ENCODE measurements at regions not wholly inside any gene's neighbourhood (a gene's known extent, or its start where the extent isn't known, plus 50 kb on each side); places are given as distances from the start of the nearest gene placed in this dataset.

DNA sequence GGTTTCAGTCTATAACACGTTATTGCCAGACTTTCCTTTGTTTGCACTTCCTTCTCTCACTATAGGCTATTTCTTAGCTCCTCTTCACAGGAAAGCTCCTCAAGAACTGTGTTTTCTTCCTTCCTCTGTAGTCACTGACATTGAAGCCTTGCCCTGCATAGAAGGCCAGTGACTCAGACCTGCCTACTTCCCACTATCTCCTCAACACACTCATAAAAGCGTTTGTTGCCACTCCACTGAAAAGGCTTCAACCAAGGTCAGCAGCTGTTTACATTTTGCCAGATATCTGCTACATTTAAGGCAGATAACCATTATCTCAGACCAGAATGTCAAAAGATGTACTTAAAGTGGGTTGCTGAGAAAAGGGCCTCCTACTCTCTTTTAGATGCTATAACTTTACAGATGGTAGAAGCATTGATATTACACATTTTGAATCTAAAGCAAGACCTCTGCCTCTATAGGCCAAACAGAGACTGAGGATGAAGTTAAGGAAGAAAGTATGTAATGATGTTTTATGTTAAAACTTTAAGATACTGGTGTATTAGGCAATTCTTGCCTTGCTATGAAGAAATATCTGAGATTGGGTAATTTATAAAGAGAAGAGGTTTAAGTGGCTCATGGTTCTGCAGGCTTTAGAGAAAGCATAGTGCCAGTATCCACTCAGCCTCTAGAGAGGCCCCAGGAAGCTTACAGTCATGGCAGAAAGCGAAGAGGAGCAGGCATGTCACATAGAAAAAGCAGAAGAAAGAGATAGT, 233.3 kb upstream of the FLRT2 start:
- Mint-ChIP-seq H3K4me1 (no peaks in the 10 kb centered on the region), H3K36me3 (no peaks in the 10 kb centered on the region), H3K4me3 (no peak overlapping the region), H3K9me3 (peaks cover 11 to 23% (median 12%) of the 10 kb centered on the region in 3 donors), H3K27ac (no peak overlapping the region), H3K27me3 (no peaks in the 10 kb centered on the region)
- ChIA-PET POLR2A (no interaction called here), CTCF (no interaction called here)
- no peak for ATAC-seq (replicated peaks in 1 of 4)
- no peaks in the 10 kb centered on the region for H3K4me1 ChIP-seq (ENCODE audit: control insufficient read depth in 1 of 2, extremely low read depth in 1 of 2, insufficient read depth in 2 of 2, low read length in 2 of 2)
- H3K36me3 ChIP-seq (ENCODE audit: control insufficient read depth in 2 of 2, extremely low read depth in 1 of 2, insufficient read depth in 1 of 2, low read length in 1 of 2): no peaks in the 10 kb centered on the region
- no peak for DNase-seq
- H3K9me3 ChIP-seq: no peaks in the 10 kb centered on the region
- 70% methylated on average over 2 of the region's 3 CpGs for WGBS (ENCODE audit: insufficient coverage)
- H3K27me3 ChIP-seq (replicated peaks in 1 of 2; ENCODE audit: control insufficient read depth in 2 of 2, extremely low read depth in 1 of 2, insufficient read depth in 2 of 2, low read length in 1 of 2): no peaks in the 10 kb centered on the region
- no peak overlapping the region for H3K27ac ChIP-seq (ENCODE audit: low read length)
- no peak overlapping the region for H3K4me3 ChIP-seq (ENCODE audit: control insufficient read depth in 1 of 2, extremely low read depth in 1 of 2, low read length in 1 of 2)

DNA sequence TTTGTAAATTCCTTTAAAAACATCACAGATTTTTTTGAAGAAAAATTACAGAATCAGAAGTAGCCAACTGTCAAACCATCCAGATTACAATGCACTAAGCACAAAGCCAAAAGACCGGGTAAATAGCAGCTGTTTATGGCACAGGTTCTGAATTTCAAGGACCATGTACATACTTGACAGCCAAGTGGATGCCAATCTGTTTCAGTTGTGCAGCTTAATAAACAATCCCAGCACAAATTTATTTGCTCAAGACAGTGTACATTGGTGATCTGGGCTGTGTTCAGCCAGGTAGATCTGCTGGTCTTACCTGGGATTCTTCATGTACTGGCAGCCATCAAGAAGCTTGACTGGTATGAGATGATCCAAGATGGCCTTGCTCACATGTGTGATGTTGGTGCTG, 229.8 kb upstream of the FLRT2 start:
- H3K4me1 Mint-ChIP-seq: no peaks in the 10 kb centered on the region
- POLR2A ChIA-PET: no interaction called here
- no peak overlapping the region for H3K4me3 Mint-ChIP-seq
- H3K27me3 Mint-ChIP-seq: no peaks in the 10 kb centered on the region
- H3K4me3 ChIP-seq (ENCODE audit: control insufficient read depth in 1 of 2, extremely low read depth in 1 of 2, low read length in 1 of 2): no peak overlapping the region
- CTCF ChIA-PET: no interaction called here
- H3K9me3 Mint-ChIP-seq: peaks cover 11 to 18% (median 12%) of the 10 kb centered on the region in 3 donors
- ATAC-seq (replicated peaks in 1 of 4): no peak
- H3K27ac Mint-ChIP-seq: no peak overlapping the region
- H3K36me3 Mint-ChIP-seq: no peaks in the 10 kb centered on the region
- 67% methylated on average over 1 of the region's 1 CpG for WGBS (ENCODE audit: insufficient coverage)
- no peaks in the 10 kb centered on the region for H3K4me1 ChIP-seq (ENCODE audit: control insufficient read depth in 1 of 2, extremely low read depth in 1 of 2, insufficient read depth in 2 of 2, low read length in 2 of 2)
- no peaks in the 10 kb centered on the region for H3K9me3 ChIP-seq
- no peaks in the 10 kb centered on the region for H3K36me3 ChIP-seq (ENCODE audit: control insufficient read depth in 2 of 2, extremely low read depth in 1 of 2, insufficient read depth in 1 of 2, low read length in 1 of 2)
- no peak for DNase-seq
- no peak overlapping the region for H3K27ac ChIP-seq (ENCODE audit: low read length)
- H3K27me3 ChIP-seq (replicated peaks in 1 of 2; ENCODE audit: control insufficient read depth in 2 of 2, extremely low read depth in 1 of 2, insufficient read depth in 2 of 2, low read length in 1 of 2): no peaks in the 10 kb centered on the region

DNA sequence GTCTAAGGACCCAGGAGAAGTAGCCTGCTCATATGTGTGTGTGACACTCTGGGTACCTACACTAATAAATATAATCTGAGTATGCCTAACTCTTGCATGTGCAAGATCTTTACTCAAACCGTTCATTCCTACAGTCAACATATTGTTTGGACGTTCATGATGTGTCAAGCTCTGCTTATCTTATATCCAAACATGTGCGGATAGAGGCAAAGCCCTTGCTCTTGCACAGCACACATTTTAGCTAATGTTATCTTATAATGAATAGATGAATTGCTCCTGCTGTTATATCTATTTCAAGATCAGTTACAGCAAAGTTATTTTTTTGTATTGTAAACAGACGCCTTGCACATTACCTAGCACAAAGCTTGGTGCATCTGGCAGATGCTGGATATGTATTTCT, 228.4 kb upstream of the FLRT2 start:
- no peaks in the 10 kb centered on the region for H3K9me3 ChIP-seq
- Mint-ChIP-seq H3K27ac (no peak overlapping the region), H3K9me3 (peaks cover 9 to 16% (median 10%) of the 10 kb centered on the region in 3 donors), H3K4me3 (no peak overlapping the region), H3K27me3 (no peaks in the 10 kb centered on the region), H3K36me3 (no peaks in the 10 kb centered on the region), H3K4me1 (no peaks in the 10 kb centered on the region)
- WGBS (ENCODE audit: insufficient coverage): no CpG with 5 or more reads among the region's 4 CpGs
- POLR2A ChIA-PET: no interaction called here
- no peak for DNase-seq
- no peaks in the 10 kb centered on the region for H3K36me3 ChIP-seq (ENCODE audit: control insufficient read depth in 2 of 2, extremely low read depth in 1 of 2, insufficient read depth in 1 of 2, low read length in 1 of 2)
- H3K4me3 ChIP-seq (ENCODE audit: control insufficient read depth in 1 of 2, extremely low read depth in 1 of 2, low read length in 1 of 2): no peak overlapping the region
- CTCF ChIA-PET: no interaction called here
- no peak for ATAC-seq (replicated peaks in 1 of 4)
- no peaks in the 10 kb centered on the region for H3K4me1 ChIP-seq (ENCODE audit: control insufficient read depth in 1 of 2, extremely low read depth in 1 of 2, insufficient read depth in 2 of 2, low read length in 2 of 2)
- H3K27ac ChIP-seq (ENCODE audit: low read length): no peak overlapping the region
- no peaks in the 10 kb centered on the region for H3K27me3 ChIP-seq (replicated peaks in 1 of 2; ENCODE audit: control insufficient read depth in 2 of 2, extremely low read depth in 1 of 2, insufficient read depth in 2 of 2, low read length in 1 of 2)

DNA sequence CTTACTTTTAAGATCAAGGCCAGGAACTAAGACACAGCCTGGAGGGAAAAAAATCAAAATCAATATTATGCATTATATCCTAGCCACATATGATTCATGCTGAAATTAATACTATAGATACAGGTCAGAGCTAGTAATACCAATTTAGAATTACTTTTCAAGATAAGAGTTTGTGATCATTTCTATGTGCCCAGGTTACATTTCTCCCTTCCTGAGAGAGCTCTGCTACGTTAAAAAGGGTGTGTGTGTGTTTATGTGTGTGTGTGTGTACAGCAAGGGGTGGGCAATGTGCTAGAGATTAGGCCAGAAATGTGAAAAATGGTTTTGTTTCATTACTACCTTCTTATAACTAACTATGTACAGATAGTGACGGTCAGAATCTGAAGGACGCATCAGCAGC, 223.9 kb upstream of the FLRT2 start:
- no CpG with 5 or more reads among the region's 3 CpGs for WGBS (ENCODE audit: insufficient coverage)
- DNase-seq (no peak), ATAC-seq (replicated peaks in 1 of 4) (no peak)
- CTCF ChIA-PET: no interaction called here
- no peak overlapping the region for H3K27ac Mint-ChIP-seq
- H3K9me3 Mint-ChIP-seq: peaks cover 0 to 7% (median 3%) of the 10 kb centered on the region in 3 donors
- no peak overlapping the region for H3K4me3 ChIP-seq (ENCODE audit: control insufficient read depth in 1 of 2, extremely low read depth in 1 of 2, low read length in 1 of 2)
- POLR2A ChIA-PET: no interaction called here
- no peaks in the 10 kb centered on the region for H3K36me3 Mint-ChIP-seq
- H3K27ac ChIP-seq (ENCODE audit: low read length): no peak overlapping the region
- no peaks in the 10 kb centered on the region for H3K9me3 ChIP-seq
- H3K4me1 Mint-ChIP-seq: no peaks in the 10 kb centered on the region
- no peaks in the 10 kb centered on the region for H3K36me3 ChIP-seq (ENCODE audit: control insufficient read depth in 2 of 2, extremely low read depth in 1 of 2, insufficient read depth in 1 of 2, low read length in 1 of 2)
- no peak overlapping the region for H3K4me3 Mint-ChIP-seq
- no peaks in the 10 kb centered on the region for H3K27me3 Mint-ChIP-seq
- H3K4me1 ChIP-seq (ENCODE audit: control insufficient read depth in 1 of 2, extremely low read depth in 1 of 2, insufficient read depth in 2 of 2, low read length in 2 of 2): no peaks in the 10 kb centered on the region
- no peaks in the 10 kb centered on the region for H3K27me3 ChIP-seq (replicated peaks in 1 of 2; ENCODE audit: control insufficient read depth in 2 of 2, extremely low read depth in 1 of 2, insufficient read depth in 2 of 2, low read length in 1 of 2)

DNA sequence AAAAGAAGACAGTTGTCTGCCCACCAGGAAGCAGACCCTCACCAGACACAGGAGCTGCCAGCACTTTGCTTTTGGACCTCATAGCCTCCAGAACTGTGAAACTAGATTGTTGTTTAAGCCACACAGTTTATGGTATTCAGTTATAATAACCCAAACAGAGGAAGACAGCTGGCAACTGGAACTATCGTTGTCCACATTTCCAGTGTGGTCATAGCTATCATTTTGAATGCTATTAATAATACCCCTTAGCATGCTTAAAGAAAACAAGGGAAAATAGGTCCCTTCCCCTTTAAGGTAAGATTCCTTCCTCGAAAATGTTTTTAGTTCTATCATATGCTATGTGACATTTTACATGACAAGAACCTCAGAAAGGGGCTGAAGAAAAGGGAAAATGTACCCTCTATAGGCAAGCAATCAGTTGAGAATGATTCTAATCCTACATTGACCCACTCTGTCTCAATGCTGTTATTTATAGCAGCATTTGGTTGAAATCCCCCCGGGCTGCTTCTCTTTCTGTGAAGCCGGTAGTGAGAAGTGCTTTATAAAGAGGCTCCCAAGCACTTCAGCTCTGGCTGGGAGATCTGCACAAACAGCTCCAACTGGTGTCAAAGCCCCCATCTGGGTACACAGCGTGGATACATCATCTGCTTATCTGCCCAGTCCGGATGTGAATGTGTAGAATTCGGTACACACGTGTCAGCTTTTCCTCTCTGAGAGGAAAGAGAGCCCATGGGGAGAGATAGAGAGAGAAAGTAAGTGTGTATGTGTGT, 221.2 kb upstream of the FLRT2 start:
- DNase-seq: no peak
- Histone ChIP-seq H3K36me3 (ENCODE audit: control insufficient read depth in 2 of 2, extremely low read depth in 1 of 2, insufficient read depth in 1 of 2, low read length in 1 of 2) (no peaks in the 10 kb centered on the region), H3K9me3 (no peaks in the 10 kb centered on the region), H3K4me3 (ENCODE audit: control insufficient read depth in 1 of 2, extremely low read depth in 1 of 2, low read length in 1 of 2) (no peak overlapping the region), H3K4me1 (ENCODE audit: control insufficient read depth in 1 of 2, extremely low read depth in 1 of 2, insufficient read depth in 2 of 2, low read length in 2 of 2) (no peaks in the 10 kb centered on the region), H3K27me3 (replicated peaks in 1 of 2; ENCODE audit: control insufficient read depth in 2 of 2, extremely low read depth in 1 of 2, insufficient read depth in 2 of 2, low read length in 1 of 2) (no peaks in the 10 kb centered on the region), H3K27ac (ENCODE audit: low read length) (no peak overlapping the region)
- no peak for ATAC-seq (replicated peaks in 1 of 4)
- no peaks in the 10 kb centered on the region for H3K27me3 Mint-ChIP-seq
- no peaks in the 10 kb centered on the region for H3K36me3 Mint-ChIP-seq
- H3K27ac Mint-ChIP-seq: no peak overlapping the region
- ChIA-PET POLR2A (no interaction called here), CTCF (no interaction called here)
- peaks cover 0 to 9% (median 3%) of the 10 kb centered on the region in 3 donors for H3K9me3 Mint-ChIP-seq
- 10% methylated on average over 3 of the region's 8 CpGs for WGBS (ENCODE audit: insufficient coverage)
- H3K4me3 Mint-ChIP-seq: no peak overlapping the region
- H3K4me1 Mint-ChIP-seq: no peaks in the 10 kb centered on the region

DNA sequence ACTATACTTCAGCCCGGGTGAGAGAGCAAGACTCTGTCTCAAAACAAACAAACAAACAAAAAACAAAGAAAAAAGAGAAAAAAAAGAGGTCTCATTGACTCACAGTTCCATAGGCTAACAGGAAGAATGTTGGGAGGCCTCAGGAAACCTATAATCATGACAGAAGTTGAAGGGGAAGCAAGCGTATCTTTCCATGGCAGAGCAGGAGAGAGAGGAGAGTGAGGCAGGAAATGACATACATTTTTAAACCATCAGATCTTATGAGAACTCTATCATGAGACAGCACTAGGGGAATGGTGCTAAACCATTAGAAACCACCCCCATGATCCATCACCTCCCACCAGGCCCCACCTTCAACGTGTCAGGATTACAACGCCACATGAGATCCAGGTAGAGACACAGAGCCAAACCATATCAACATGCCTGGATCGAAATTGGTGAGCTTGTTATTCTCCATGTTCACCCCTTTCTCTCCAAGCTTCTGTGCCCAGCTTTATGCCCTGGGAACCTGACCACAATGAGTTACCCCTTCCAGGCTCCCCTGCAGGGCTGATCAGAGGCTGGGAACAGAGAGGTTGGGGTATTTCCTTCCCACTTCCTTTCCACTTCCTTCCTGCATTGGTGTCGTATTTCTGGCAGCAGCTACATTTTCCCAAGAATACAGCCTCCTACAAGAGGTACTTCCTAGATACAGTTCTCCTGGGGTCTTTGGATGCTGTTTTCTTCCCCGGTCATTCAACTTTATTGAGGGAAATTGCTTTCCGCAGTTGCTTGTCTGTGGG, 219.3 kb upstream of the FLRT2 start:
- no CpG with 5 or more reads among the region's 8 CpGs for WGBS (ENCODE audit: insufficient coverage)
- Mint-ChIP-seq H3K36me3 (no peaks in the 10 kb centered on the region), H3K4me1 (no peaks in the 10 kb centered on the region), H3K9me3 (peaks cover 0 to 9% (median 3%) of the 10 kb centered on the region in 3 donors), H3K27me3 (no peaks in the 10 kb centered on the region), H3K4me3 (no peak overlapping the region), H3K27ac (no peak overlapping the region)
- Histone ChIP-seq H3K4me1 (ENCODE audit: control insufficient read depth in 1 of 2, extremely low read depth in 1 of 2, insufficient read depth in 2 of 2, low read length in 2 of 2) (no peaks in the 10 kb centered on the region), H3K36me3 (ENCODE audit: control insufficient read depth in 2 of 2, extremely low read depth in 1 of 2, insufficient read depth in 1 of 2, low read length in 1 of 2) (no peaks in the 10 kb centered on the region), H3K27ac (ENCODE audit: low read length) (no peak overlapping the region), H3K9me3 (no peaks in the 10 kb centered on the region), H3K4me3 (ENCODE audit: control insufficient read depth in 1 of 2, extremely low read depth in 1 of 2, low read length in 1 of 2) (no peak overlapping the region), H3K27me3 (replicated peaks in 1 of 2; ENCODE audit: control insufficient read depth in 2 of 2, extremely low read depth in 1 of 2, insufficient read depth in 2 of 2, low read length in 1 of 2) (no peaks in the 10 kb centered on the region)
- no peak for DNase-seq
- ChIA-PET POLR2A (no interaction called here), CTCF (no interaction called here)
- ATAC-seq (replicated peaks in 1 of 4): no peak
